ENCODE measurements at regions not wholly inside any gene's neighbourhood (a gene's known extent, or its start where the extent isn't known, plus 50 kb on each side); places are given as distances from the start of the nearest gene placed in this dataset.

- TF ChIP-seq CTCF (IDR thresholded peaks at IDR 0.05) (no peak), POLR2A (IDR thresholded peaks at IDR 0.05) (no peak)
Measured at GRCh38 chr12:29053567-29053966, 95.5 kb upstream of the FAR2 start.
